ENCODE measurements at regions not wholly inside any gene's neighbourhood (a gene's known extent, or its start where the extent isn't known, plus 50 kb on each side); places are given as distances from the start of the nearest gene placed in this dataset.

DNA sequence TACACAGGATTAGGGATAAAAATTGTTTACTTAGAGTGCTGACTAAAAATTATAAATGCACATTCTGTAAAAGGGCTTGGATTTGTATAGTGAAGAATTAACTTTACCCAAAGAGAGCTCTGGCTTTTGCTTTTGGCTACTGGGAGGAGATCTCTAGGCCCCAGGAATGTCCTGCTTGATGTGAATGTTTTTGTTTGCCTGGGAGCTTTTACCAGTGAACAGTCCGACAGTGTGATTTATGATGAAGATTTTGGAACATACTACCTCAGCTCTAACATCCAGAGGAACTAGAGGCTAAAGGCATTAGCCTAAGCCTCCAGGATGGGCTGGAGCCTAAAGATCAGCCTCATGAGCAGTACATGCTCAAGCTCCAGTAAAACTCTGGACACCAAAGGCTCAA is 103.7 kb upstream of the RFX3 start (continued):
- TF ChIP-seq, protein P1, sequence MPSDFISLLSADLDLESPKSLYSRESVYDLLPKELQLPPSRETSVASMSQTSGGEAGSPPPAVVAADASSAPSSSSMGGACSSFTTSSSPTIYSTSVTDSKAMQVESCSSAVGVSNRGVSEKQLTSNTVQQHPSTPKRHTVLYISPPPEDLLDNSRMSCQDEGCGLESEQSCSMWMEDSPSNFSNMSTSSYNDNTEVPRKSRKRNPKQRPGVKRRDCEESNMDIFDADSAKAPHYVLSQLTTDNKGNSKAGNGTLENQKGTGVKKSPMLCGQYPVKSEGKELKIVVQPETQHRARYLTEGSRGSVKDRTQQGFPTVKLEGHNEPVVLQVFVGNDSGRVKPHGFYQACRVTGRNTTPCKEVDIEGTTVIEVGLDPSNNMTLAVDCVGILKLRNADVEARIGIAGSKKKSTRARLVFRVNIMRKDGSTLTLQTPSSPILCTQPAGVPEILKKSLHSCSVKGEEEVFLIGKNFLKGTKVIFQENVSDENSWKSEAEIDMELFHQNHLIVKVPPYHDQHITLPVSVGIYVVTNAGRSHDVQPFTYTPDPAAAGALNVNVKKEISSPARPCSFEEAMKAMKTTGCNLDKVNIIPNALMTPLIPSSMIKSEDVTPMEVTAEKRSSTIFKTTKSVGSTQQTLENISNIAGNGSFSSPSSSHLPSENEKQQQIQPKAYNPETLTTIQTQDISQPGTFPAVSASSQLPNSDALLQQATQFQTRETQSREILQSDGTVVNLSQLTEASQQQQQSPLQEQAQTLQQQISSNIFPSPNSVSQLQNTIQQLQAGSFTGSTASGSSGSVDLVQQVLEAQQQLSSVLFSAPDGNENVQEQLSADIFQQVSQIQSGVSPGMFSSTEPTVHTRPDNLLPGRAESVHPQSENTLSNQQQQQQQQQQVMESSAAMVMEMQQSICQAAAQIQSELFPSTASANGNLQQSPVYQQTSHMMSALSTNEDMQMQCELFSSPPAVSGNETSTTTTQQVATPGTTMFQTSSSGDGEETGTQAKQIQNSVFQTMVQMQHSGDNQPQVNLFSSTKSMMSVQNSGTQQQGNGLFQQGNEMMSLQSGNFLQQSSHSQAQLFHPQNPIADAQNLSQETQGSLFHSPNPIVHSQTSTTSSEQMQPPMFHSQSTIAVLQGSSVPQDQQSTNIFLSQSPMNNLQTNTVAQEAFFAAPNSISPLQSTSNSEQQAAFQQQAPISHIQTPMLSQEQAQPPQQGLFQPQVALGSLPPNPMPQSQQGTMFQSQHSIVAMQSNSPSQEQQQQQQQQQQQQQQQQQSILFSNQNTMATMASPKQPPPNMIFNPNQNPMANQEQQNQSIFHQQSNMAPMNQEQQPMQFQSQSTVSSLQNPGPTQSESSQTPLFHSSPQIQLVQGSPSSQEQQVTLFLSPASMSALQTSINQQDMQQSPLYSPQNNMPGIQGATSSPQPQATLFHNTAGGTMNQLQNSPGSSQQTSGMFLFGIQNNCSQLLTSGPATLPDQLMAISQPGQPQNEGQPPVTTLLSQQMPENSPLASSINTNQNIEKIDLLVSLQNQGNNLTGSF (CRISPR knock-in tag; IDR thresholded peaks at IDR 0.05), result no peak
- TF ChIP-seq, protein P2, sequence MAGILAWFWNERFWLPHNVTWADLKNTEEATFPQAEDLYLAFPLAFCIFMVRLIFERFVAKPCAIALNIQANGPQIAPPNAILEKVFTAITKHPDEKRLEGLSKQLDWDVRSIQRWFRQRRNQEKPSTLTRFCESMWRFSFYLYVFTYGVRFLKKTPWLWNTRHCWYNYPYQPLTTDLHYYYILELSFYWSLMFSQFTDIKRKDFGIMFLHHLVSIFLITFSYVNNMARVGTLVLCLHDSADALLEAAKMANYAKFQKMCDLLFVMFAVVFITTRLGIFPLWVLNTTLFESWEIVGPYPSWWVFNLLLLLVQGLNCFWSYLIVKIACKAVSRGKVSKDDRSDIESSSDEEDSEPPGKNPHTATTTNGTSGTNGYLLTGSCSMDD (CRISPR knock-in tag; IDR thresholded peaks at IDR 0.05), result no peak

DNA sequence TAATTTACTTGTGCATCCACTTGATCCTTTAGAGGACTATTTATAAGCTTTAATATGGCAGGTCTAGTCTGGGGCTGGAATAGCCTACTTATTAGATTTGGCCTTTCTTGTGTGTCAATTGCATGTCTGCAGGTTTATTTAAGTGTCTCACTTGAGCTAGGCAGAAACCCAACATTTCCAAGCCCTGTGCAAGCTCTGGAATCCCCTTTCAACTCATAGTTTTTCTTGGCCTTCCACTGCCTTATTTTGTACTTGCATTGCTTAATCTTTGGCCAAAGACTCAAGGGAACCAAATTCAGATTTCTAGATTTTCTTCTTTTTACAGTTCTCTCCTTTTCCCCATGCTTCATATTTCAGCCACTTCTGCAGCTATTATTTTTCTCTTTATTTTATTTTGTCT is 102.4 kb upstream of the RFX3 start:
- no peaks in the 10 kb centered on the region for H3K79me2 ChIP-seq (ENCODE audit: insufficient read depth, low read length)
- in situ Hi-C loops (cut with HindIII; ENCODE audit: extremely low pct_ligation_motif_present, low pct_unique_long_range_greater_than_20kb) (no loop called here), intact Hi-C loops (cut with micrococcal nuclease; ENCODE audit: unreplicated experiment) (no loop called here)
- H3K9me3 ChIP-seq (ENCODE audit: low read length), result no peaks in the 10 kb centered on the region
- ChIA-PET CTCF (ENCODE audit: low intra/inter-chr PET ratio, low total read pairs) (no interaction called here), POLR2A (no interaction called here)
- H3K9ac ChIP-seq (ENCODE audit: insufficient read depth, low read depth, low read length), result no peak overlapping the region
- H3K4me3 ChIP-seq (replicated peaks in 1 of 3; ENCODE audit: insufficient read depth in 1 of 3, low read depth in 2 of 3, low read length in 3 of 3), result no peak overlapping the region
- H4K20me1 ChIP-seq (ENCODE audit: insufficient read depth, low read length), result no peaks in the 10 kb centered on the region
- FAIRE-seq, result no peak
- BruUV-seq (replicated peaks), result no TSS peak
- no peak for DNase-seq (ENCODE audit: low spot score)
- H3K36me3 ChIP-seq (replicated peaks in 1 of 2; ENCODE audit: control insufficient read depth in 1 of 2, insufficient read depth in 2 of 2, low read length in 2 of 2), result no peaks in the 10 kb centered on the region
- ATAC-seq, result no peak
- H3K4me2 ChIP-seq (ENCODE audit: low read depth, low read length), result no peak overlapping the region
- no peak overlapping the region for H2AFZ ChIP-seq (ENCODE audit: low read length)
- no peaks in the 10 kb centered on the region for H3K27me3 ChIP-seq (ENCODE audit: control insufficient read depth in 1 of 2, insufficient read depth in 2 of 2, low read length in 2 of 2)
- no peak overlapping the region for H3K27ac ChIP-seq (ENCODE audit: extremely low read length, insufficient read depth, low read length)
- H3K4me1 ChIP-seq (ENCODE audit: insufficient read depth, low read length), result no peaks in the 10 kb centered on the region
- TF ChIP-seq SALL2 (CRISPR knock-in tag; IDR thresholded peaks at IDR 0.05) (no peak), CBX5 (CRISPR knock-in tag; IDR thresholded peaks at IDR 0.05; ENCODE audit: borderline replicate concordance) (no peak), RARG (CRISPR knock-in tag; IDR thresholded peaks at IDR 0.05; ENCODE audit: low read depth) (no peak), ZNF788 (CRISPR knock-in tag; IDR thresholded peaks at IDR 0.05; ENCODE audit: borderline replicate concordance) (no peak), TP53 (CRISPR knock-in tag; conservative IDR thresholded peaks at IDR 0.05) (no peak), ZNF350 (CRISPR knock-in tag; IDR thresholded peaks at IDR 0.05; ENCODE audit: borderline replicate concordance, low read depth) (no peak), ZNF335 (CRISPR knock-in tag; IDR thresholded peaks at IDR 0.05) (no peak), ZBTB3 (CRISPR knock-in tag; IDR thresholded peaks at IDR 0.05; ENCODE audit: borderline replicate concordance, low read depth) (no peak), ZNF354B (CRISPR knock-in tag; IDR thresholded peaks at IDR 0.05) (no peak)
- TF ChIP-seq, protein P3, sequence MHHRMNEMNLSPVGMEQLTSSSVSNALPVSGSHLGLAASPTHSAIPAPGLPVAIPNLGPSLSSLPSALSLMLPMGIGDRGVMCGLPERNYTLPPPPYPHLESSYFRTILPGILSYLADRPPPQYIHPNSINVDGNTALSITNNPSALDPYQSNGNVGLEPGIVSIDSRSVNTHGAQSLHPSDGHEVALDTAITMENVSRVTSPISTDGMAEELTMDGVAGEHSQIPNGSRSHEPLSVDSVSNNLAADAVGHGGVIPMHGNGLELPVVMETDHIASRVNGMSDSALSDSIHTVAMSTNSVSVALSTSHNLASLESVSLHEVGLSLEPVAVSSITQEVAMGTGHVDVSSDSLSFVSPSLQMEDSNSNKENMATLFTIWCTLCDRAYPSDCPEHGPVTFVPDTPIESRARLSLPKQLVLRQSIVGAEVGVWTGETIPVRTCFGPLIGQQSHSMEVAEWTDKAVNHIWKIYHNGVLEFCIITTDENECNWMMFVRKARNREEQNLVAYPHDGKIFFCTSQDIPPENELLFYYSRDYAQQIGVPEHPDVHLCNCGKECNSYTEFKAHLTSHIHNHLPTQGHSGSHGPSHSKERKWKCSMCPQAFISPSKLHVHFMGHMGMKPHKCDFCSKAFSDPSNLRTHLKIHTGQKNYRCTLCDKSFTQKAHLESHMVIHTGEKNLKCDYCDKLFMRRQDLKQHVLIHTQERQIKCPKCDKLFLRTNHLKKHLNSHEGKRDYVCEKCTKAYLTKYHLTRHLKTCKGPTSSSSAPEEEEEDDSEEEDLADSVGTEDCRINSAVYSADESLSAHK (CRISPR knock-in tag; IDR thresholded peaks at IDR 0.05; ENCODE audit: borderline replicate concordance), result no peak
- TF ChIP-seq, protein P4, sequence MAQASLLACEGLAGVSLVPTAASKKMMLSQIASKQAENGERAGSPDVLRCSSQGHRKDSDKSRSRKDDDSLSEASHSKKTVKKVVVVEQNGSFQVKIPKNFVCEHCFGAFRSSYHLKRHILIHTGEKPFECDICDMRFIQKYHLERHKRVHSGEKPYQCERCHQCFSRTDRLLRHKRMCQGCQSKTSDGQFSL (CRISPR knock-in tag; IDR thresholded peaks at IDR 0.05), result no peak

Data from HepG2 (cell line).